NCI-H460 (cell line): ENCODE measurements at regions not wholly inside any gene's neighbourhood (a gene's known extent, or its start where the extent isn't known, plus 50 kb on each side); places are given as distances from the start of the nearest gene placed in this dataset.

Source experiments
- DNase-seq: peaks from one replicate; pipeline ENCODE4 v3.0.0-alpha.2; 2016; ENCODE audit warnings: low read depth; ENCODE audit errors: extremely low read depth
- small RNA-seq, 2 experiments: library from RNA; depleted of rRNA; stranded (forward); fragments of <200 nt; gene quantifications; one replicate each; pipeline ENCODE3, GENCODE V24; 2014

- DNase-seq: no peak
These were observed 64.3 kb upstream of the IRF2BP2 start for GRCh38 chr1:234674218-234674815.

GRCh38 chr1:234672349-234673135 lies 62.6 kb upstream of the IRF2BP2 start:
- DNase-seq: no peak

GRCh38 chr1:234670967-234671626 lies 61.1 kb upstream of the IRF2BP2 start:
- DNase-seq: no peak

- DNase-seq: no peak
These were observed 59.5 kb upstream of the IRF2BP2 start for GRCh38 chr1:234669499-234669898.

- no peak for DNase-seq
These were observed 58.6 kb upstream of the IRF2BP2 start for GRCh38 chr1:234668577-234668955.

GRCh38 chr1:234667600-234668576 lies 57.9 kb upstream of the IRF2BP2 start:
- DNase-seq: no peak

GRCh38 chr1:234666761-234667160 lies 56.8 kb upstream of the IRF2BP2 start:
- no peak for DNase-seq

- no peak for DNase-seq
These were observed 56.1 kb upstream of the IRF2BP2 start for GRCh38 chr1:234665975-234666605.

GRCh38 chr1:234662148-234662547 lies 52.2 kb upstream of the IRF2BP2 start:
- DNase-seq: no peak

GRCh38 chr1:234661317-234661928 lies 51.4 kb upstream of the IRF2BP2 start:
- DNase-seq: no peak

- DNase-seq: no peak
These were observed 50.7 kb upstream of the IRF2BP2 start for GRCh38 chr1:234660536-234661316.

Small RNAs in the stretch of these regions (small RNA-seq; reads per million reads assigned to genes)
- 0 to 4.6 reads per million in 2 experiments for gene RNY4P16
